Gastrocnemius medialis (tissue), 4 donors: ENCODE measurements at regions not wholly inside any gene's neighbourhood (a gene's known extent, or its start where the extent isn't known, plus 50 kb on each side); places are given as distances from the start of the nearest gene placed in this dataset.

Experiments
- CTCF ChIP-seq, 5 experiments: fragments of 450-650 bp in 3 of 5; fragments of 200-600 bp in 2 of 5; sonication (generic) in 2 of 5; IDR thresholded peaks in 4 of 5; conservative IDR thresholded peaks in 1 of 5; 1 replicate in 4 of 5; 2 replicates in 1 of 5; pipeline ENCODE4 v1.5.1; 2016 to 2019; ENCODE audit warnings: antibody characterized with exemption in 5 of 5, mild to moderate bottlenecking in 3 of 5, moderate library complexity in 3 of 5
- POLR2A ChIP-seq, 2 donors: fragments of 450-650 bp; IDR thresholded peaks; one replicate each; pipeline ENCODE4 v1.6.1; 2017; ENCODE audit warnings: antibody characterized with exemption in 2 of 2, mild to moderate bottlenecking in 2 of 2, moderate library complexity in 2 of 2

- TF ChIP-seq CTCF (IDR thresholded peaks at IDR 0.05 in 4 of 5, conservative IDR thresholded peaks at IDR 0.05 in 1 of 5) (no peak), POLR2A (IDR thresholded peaks at IDR 0.05) (no peak)
These were observed 142.2 kb upstream of the IGF1R start for GRCh38 chr15:98506172-98506571.
